ENCODE measurements at regions not wholly inside any gene's neighbourhood (a gene's known extent, or its start where the extent isn't known, plus 50 kb on each side); places are given as distances from the start of the nearest gene placed in this dataset.

GRCh38 chr3:105927741-105928140 lies 58.9 kb upstream of the CBLB start:
- no peak for TF ChIP-seq CTCF (IDR thresholded peaks at IDR 0.05)
- TF ChIP-seq POLR2AphosphoS5 (IDR thresholded peaks at IDR 0.05), result no peak
- TF ChIP-seq POLR2A (IDR thresholded peaks at IDR 0.05), result no peak
- TF ChIP-seq EP300 (IDR thresholded peaks at IDR 0.05; ENCODE audit: low read depth), result no peak

All from transverse colon (tissue), 4 donors.